ENCODE measurements at regions not wholly inside any gene's neighbourhood (a gene's known extent, or its start where the extent isn't known, plus 50 kb on each side); places are given as distances from the start of the nearest gene placed in this dataset.

GRCh38 chr1:104100115-104100514, 350.4 kb downstream of the AMY1C start:
- TF ChIP-seq POLR2A (IDR thresholded peaks at IDR 0.05; ENCODE audit: low read depth, low read length) (no peak), POLR2AphosphoS5 (IDR thresholded peaks at IDR 0.05; ENCODE audit: low read depth, low read length) (no peak)
